HG03097 (cell line): ENCODE measurements at regions not wholly inside any gene's neighbourhood (a gene's known extent, or its start where the extent isn't known, plus 50 kb on each side); places are given as distances from the start of the nearest gene placed in this dataset.

Experiments used
- ATAC-seq: cut with Tn5 transposase; IDR thresholded peaks from one replicate; pipeline ENCODE4 v1.9.1; 2021; ENCODE audit not compliant: unreplicated experiment, low FRiP score

DNA sequence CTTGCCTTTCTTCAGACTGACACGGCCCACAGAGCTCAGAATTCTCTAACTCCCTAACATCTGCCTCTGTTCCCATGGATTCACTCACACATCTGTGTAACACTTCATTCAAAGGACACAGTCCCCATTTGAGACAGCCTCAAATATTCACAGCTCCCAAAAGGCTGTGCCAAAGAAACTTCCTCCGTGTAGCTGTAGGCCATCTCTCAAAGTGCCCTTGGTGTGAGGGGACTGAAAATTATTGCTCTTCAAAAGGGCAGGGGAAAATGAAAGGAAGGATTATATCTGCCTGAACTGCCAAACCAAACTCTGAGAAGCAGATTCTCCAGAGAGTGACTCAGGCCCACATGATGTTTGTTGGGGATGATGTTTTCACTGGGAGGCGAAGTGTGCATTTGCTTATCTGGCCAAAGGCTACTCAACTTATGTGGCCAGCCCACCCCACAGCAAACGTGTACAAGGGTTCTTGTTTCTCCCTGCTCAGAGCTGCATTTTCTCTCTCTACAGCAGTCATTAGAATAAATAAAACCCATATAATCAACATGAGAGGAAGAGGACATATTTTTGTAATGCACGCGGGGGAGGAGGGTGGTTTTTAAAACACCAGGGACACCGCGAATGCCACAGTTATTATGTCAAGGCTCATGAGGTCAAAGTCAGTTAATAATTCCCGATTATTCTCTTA lies 302.4 kb upstream of the NFE2L3 start:
- ATAC-seq: no peak

DNA sequence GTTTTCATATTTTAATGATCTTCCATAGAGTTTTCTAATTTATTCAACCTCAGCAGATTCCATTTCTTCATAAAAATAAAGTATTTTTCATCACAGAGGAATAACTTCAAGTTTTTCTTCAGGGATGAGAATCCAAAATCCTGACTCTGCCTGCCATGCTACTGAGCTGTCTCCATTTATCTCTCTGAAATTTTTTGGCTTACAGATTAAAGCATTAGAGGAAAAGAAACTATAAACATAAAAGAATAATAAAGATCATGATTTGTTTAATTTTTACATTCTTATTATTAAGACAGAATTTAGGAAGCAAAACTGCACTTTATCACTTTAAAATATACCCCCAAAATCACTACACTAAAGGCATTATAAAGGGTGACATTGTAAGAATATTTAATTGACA lies 301.8 kb upstream of the NFE2L3 start:
- no peak for ATAC-seq

DNA sequence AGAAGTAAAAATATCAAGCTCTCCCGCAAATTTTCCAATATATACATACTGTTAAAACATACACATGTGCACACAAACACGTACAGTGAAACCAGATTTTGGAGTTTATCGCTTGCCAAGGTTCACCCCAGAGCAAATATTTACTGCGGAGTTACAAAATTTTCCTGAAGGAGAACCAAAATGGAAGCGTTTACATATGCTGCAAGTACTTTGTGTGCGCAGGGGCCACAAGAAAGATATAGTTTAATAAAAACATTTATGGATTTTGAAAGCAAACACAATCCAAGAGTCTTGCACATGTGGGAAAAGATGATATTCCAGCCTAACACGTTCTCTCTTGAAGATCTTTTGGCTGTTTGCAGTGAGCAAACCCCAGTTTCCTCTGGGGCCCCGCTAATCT lies 301.3 kb upstream of the NFE2L3 start:
- ATAC-seq: no peak

DNA sequence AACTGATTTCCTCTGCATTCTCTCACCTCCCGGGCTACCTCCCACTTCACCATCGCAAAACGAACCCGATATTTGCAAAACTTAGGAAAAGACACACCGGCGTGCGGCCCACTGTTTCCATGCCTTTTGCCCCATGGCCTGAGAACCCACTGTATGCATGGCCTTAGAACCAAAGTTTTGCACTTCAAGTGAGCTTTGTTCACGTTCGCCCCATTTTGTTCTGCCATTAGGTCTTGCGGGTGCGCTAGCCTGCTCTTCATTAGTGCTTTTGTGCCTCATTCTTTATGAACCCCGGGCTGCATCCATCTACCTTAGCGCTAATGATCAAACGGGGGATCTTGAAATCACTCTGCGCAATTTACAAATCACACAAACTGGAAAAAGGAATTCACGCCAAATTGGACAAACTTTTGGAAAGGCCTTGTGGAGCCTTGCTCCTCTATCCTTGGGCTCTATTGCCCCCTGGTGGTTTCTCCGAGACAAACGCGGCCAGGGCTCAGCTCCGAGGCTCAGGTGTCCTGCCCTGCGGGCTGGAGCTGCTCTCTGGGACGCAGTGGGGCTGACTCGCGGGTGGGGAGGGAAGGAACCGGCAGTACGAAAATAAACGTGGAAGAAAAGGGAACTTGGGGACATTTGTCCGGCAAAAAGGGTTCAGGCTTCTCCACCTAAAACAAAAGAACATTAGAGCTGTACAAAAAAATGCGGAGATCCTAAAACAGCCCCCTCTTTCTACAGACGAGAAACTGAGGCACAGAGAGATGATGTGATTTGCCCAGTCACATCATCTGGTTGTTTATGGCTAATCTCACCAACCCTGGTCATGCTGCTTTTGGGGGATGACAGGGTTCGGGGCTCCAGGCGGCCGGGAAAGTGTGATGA lies 300.4 kb upstream of the NFE2L3 start:
- ATAC-seq: no peak

DNA sequence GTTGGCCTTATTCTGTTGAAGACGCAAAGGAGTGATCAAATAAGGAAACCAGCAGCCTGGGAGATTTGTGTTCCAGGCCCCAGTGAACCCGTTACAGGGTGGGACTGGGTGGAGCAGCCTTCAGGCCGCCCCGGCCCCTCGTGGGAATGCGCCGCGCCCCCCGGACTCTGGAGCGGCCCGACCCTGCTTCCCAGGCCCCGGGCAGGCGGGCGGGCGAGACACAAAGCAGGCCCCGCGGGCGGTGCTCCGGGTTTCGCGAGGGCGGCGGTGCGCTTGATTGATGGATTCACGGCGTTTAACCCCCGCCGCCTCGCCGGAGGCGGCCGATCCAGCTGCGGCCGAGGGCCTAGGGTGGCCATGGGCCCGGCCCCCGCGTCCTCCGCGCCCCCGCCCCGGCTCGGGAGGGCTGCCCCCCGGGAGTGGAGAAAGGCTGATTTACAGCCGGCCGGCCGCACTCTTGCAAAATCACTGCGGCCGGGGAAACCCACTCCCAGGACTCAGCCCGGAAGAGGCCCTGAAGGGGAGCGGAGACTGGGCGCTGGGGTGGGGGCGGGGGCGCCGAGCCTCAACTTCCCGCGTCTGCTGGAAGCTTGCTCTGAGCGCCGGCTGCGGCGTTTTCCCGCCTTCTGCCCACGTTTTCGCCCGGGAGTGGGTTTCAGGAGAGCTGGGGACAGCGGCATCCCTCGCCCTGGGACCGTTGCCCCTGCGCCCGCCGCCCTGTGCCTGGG lies 299.6 kb upstream of the NFE2L3 start:
- ATAC-seq: no peak

DNA sequence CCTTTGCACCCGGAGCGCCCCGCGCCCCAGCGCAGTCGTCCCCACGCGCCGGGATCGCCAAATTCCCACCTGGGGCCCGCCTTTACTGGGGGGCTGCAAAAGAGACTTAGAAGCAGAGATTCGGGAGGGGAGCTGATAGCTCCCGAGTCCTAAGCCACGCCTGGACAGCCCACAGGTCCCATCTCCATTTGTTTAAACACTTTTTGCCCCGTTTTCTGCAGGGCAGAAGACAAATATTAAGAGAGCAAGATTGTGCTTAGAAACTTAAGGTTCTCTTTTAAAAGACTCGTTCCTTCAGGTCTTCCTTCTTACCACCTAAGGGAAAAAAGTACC lies 299.1 kb upstream of the NFE2L3 start:
- ATAC-seq: no peak

DNA sequence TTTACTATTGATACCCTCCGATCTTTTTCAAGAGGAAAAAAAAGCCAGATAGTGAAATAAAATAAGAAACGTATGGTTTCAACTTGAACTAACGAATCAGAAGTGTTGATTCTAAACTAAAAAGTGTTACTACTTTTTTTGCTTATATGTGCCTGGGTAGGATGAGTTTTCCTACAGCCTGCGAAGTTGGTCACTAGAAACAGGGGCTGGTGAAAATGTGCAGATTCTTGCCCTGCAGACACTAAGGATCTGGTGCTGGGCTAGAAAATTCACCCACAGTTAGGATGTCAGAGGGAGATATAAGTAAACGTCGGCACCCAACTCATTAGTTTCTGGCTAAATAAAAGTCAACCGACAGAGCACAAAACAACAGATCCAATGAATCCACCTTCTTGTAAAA lies 298.7 kb upstream of the NFE2L3 start:
- ATAC-seq: no peak

DNA sequence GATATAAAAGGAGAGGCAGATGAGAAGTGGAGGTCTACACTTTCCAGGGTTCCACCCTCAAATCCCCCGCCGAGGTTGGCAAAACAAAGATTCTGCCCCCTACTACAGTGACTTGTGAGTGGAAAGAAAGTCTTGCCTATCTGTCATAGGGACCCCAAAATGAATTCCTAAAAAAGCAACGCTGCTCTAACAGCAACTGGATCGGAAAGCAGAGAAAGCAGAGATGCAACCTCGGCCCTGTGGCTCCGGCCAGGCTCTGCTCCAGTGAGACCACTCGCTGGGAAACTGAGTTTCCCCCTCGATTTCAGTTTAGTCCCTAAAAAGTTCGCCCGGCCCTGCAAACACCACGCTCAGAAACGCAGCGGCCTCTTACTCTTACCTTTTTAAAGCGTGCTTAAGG lies 297.9 kb upstream of the NFE2L3 start:
- ATAC-seq: no peak

DNA sequence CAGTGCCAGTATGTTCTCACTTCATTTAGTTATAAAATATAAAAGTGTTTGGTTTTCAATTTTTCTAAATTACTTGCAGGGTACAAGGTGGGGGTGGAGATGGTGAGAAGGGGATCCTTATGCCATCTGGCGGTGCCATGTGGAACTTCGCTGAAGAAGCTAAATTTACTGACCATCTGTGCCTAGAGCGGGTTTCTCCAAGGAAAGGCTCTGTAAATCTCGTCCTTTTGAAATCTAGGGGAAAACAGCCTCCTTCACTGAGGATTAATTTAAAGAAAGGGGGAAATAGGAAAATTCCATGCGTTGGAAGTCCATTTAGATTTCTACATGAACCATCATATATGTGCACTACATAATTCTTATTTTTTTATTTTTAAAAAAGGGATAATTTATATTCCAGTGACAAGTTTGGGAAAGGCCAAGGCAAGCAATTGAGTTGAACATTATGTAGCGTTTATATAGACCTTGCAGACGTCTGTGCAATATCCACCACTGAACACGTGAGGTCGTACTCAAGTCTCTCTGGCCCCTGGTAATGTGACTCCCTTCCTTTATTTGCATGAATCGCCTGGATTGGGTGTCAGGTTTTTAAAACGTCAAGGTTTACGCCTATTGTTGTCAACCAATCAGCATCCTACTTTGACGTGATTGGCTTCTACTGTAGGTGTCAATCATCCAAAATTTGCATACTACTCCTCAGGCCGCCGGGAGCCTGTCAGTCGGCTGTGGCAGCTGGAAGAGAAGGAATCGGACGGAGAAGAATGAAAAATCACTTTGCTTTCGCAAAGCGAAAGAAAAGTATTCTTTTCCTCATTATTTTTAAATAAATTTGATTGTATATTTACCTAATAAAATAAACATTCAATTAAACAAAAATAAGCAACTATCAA lies 297.1 kb upstream of the NFE2L3 start:
- ATAC-seq: no peak

DNA sequence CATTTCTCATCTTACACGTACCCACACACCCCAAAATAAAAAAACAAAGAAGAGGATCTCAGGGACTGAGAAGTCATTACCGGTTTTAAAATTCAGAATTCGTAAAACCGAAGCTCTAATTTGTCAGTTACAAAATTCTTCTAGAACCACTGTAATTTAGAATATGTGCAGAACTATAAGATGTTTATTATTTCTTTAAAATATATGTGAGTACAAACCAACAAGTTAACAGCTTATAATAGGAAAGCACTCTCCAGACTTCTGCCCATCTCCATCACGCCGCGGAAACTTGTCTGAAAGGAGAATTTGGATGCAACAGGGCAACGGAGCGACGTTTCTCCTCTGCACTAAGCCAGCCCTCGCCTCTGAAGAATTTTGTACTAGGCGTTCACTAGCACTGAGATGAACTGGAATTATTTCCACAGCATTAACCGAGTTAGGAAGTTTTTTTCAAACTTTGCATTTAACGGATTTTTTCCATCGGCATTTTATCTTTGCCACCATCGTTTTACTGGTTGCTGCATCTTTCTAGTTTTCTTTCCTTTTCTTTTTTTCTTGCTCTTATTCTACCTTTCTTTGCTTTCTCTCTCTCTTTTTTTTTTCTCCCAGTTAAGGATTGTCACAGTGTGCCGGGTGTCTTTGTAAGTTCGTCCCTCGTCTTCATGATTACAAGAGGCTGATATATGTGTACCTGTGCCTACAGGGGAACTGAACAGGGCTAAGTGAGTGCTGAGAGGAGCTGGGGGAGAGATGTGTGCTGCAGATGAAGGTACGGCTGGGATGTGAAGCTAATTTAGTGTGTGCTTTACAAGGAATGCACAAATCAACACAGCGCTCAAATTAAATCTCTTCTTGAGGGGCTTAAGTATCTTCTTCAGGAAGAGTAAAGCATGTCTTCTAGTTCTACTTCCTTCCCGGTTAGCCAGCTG lies 295.9 kb upstream of the NFE2L3 start:
- no peak for ATAC-seq

DNA sequence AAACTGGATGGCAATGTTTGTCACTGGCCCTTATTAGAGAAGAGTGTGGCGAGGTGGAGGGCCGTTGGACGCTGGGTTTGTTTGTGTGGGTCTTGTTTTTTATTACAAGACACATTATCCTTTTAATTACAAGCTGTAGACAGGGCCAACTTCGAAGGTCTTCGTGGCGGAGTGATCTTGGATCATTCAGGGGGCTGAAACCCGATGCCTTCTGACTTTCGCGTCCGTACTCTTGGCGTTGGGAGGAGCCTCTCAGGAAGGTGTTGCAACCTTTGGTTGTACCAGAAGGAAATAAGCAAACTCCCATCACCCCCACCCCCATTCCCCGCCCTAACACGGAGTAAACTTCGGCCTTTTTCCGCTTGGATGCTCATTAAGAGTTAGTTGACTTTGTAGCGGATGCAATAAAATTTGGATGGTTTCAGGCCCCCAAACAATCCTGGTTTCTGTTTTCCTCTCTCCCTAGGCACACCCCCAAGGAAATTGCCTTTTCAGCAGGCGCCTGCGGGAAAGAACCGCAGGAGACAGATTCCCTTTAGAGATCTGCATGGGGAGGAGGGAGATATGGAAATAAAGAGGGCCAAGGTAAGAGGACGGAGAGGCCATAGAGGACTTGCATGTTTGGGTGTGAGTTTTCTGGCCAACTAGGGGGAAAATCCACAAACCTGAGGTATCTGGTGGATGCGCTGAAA lies 294.5 kb upstream of the NFE2L3 start:
- ATAC-seq: no peak

GRCh38 chr7:25858200-25858524 lies 293.8 kb upstream of the NFE2L3 start:
- ATAC-seq: no peak

DNA sequence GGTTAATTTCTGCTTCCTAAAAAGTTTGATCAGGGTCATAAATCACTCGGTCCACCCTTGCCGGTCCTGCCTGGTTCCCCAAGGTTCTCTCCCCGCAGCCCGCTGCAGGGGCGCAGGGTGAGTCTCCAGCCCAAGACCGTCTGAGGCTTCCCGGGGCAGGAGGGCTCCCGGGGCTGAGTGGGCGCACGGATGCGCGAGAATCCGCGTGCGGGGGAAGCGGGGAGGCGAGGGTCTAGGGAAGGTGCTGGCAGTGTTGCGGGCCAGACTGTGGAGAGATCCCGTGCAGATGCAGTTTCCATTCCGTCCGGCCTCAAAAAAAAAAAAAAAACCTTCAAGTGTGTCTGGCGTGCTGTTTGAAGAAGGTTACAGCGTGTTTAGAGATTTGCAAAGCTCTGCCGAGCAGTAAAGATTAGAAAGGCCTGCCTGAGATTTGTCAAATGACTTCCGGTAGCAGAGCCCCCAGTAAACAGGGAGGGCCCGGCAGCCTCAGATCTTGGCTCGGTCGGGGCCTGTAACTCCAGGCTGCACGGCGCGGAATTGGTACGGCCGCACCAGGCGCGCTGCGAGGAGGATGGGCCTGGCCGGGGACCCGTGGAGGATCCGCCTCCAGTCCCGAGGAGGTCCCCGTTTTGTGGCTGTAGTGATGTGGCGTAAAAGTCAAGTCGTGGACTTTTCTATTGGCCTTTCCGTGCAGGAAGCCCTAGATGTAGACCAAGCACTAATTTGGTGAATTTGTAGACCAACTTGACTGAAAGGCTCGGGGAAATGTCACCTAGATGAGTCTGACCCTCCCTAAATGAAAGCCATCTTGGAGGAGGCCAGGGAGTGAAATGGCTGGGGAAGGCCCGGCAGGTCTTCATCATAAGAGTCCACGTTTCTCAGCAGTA lies 293.2 kb upstream of the NFE2L3 start:
- ATAC-seq: no peak

- ATAC-seq: no peak
Observed at GRCh38 chr7:25859412-25860274, 292.4 kb upstream of the NFE2L3 start.

- ATAC-seq: no peak
Observed at GRCh38 chr7:25860275-25861163, 291.5 kb upstream of the NFE2L3 start.

DNA sequence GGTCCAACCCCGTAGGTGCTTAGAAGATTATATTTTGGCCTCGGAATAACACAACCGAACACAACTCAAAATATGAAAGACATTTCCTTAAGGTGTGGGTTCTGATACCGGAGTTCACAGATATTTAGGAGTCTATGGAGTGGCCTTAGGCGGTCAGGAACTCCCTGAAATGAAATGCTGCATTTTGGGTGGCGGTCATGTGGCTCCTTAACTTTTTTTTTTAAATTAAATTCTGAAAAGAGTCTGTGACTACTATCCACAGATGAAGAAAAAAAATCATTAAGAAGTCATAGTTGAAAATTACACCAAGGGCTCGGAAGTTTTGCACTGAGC lies 290.9 kb upstream of the NFE2L3 start:
- ATAC-seq: no peak
